K562 (cell line): ENCODE measurements at regions not wholly inside any gene's neighbourhood (a gene's known extent, or its start where the extent isn't known, plus 50 kb on each side); places are given as distances from the start of the nearest gene placed in this dataset.

Experiments
- ATAC-seq: fragments of 200-7000 bp; cut with Tn5 transposase; 3 replicates; pipeline ENCODE4 v1.9.1; 2020; ENCODE audit warnings: moderate library complexity
- BruUV-seq: library from RNA; stranded (reverse); fragments of 400-500 nt; replicated peaks from 2 replicates; lab custom pipeline; 2021; lab: Mats Ljungman, UMichigan
- CTCF ChIA-PET: fragments of 300-600 bp; formaldehyde crosslinking; extraction: SDS; loops from one replicate; lab custom pipeline; 2021; ENCODE audit warnings: low intra/inter-chr PET ratio; lab: Yijun Ruan, JAX
- POLR2A ChIA-PET: fragments of 300-600, 350-650 bp; sonication (Branson Sonifier 250); formaldehyde crosslinking; extraction: SDS; loops from one replicate; lab custom pipeline; 2021; ENCODE audit warnings: antibody characterized with exemption, inconsistent platforms; lab: Yijun Ruan, JAX
- DNase-seq, 4 experiments: peaks; one replicate each; pipeline versions ENCODE4 v3.0.0 to v3.0.0-alpha.2; 2011 to 2018; ENCODE audit warnings: low spot score in 3 of 4, mixed read lengths in 3 of 4; ENCODE audit errors: extremely low read depth in 1 of 4
- FAIRE-seq: peaks from 2 replicates; lab custom pipeline; 2011; peaks lifted over from hg19 to GRCh38; lab: Jason Lieb, UNC
- H2AFZ ChIP-seq: 2 replicates; pipeline ENCODE4 v1.6.0; 2011; ENCODE audit warnings: low read depth, low read length, control low read depth, inconsistent platforms
- H3K27ac ChIP-seq: fragments of 200-600 bp; 3 replicates; pipeline ENCODE4 v1.8.0; 2011; ENCODE audit warnings: low read depth, mild to moderate bottlenecking, control low read depth, inconsistent platforms, low read length, moderate library complexity, mixed read lengths; ENCODE audit errors: extremely low read depth
- H3K27me3 ChIP-seq, 2 experiments: fragments of 300-600 bp in 1 of 2; 2 replicates in 1 of 2; 3 replicates in 1 of 2; pipeline versions ENCODE4 v1.6.0 to v1.8.0; 2011; ENCODE audit warnings: inconsistent platforms in 2 of 2, low read length in 2 of 2, mild to moderate bottlenecking in 1 of 2, mixed read lengths in 1 of 2, moderate library complexity in 1 of 2; ENCODE audit not compliant: control insufficient read depth in 2 of 2, insufficient read depth in 2 of 2
- H3K36me3 ChIP-seq: fragments of 300-600 bp; 3 replicates; pipeline ENCODE4 v1.8.0; 2011; ENCODE audit warnings: mild to moderate bottlenecking, low read length, inconsistent platforms; ENCODE audit not compliant: control insufficient read depth, insufficient read depth
- H3K4me1 ChIP-seq, 2 experiments: fragments of 200-600 bp in 1 of 2; replicated peaks in 1 of 2; 2 replicates in 1 of 2; 3 replicates in 1 of 2; pipeline versions ENCODE4 v1.5.1 to v1.8.0; 2011; ENCODE audit warnings: inconsistent platforms in 2 of 2, low read length in 2 of 2, mild to moderate bottlenecking in 1 of 2, mixed read lengths in 1 of 2, moderate library complexity in 1 of 2; ENCODE audit not compliant: control insufficient read depth in 2 of 2, insufficient read depth in 2 of 2
- H3K4me2 ChIP-seq: 2 replicates; pipeline ENCODE4 v1.6.1; 2011; ENCODE audit warnings: low read length, control low read depth, inconsistent platforms, mixed read lengths; ENCODE audit not compliant: insufficient read depth
- H3K4me3 ChIP-seq: fragments of 200-600 bp; sonication (generic), shearing (Covaris generic); 2 replicates; pipeline ENCODE4 v1.5.1; 2016; ENCODE audit warnings: control low read depth, inconsistent platforms
- H3K79me2 ChIP-seq: fragments of 200-600 bp; 3 replicates; pipeline ENCODE4 v1.8.0; 2011; ENCODE audit warnings: low read length, inconsistent platforms; ENCODE audit not compliant: control insufficient read depth, insufficient read depth
- H3K9ac ChIP-seq, 2 experiments: 2 replicates each; pipeline versions ENCODE4 v1.6.0 to v1.6.1; 2011; ENCODE audit warnings: low read depth in 2 of 2, low read length in 2 of 2, control low read depth in 1 of 2, inconsistent platforms in 1 of 2, mild to moderate bottlenecking in 1 of 2, mixed read lengths in 1 of 2; ENCODE audit not compliant: insufficient read depth in 1 of 2
- H3K9me1 ChIP-seq: one replicate; pipeline ENCODE4 v1.6.0; 2011; ENCODE audit warnings: inconsistent platforms, mild to moderate bottlenecking, low read length, moderate library complexity; ENCODE audit not compliant: control insufficient read depth, insufficient read depth
- H3K9me3 ChIP-seq: replicated peaks from 2 replicates; pipeline ENCODE4 v1.5.1; 2011; ENCODE audit warnings: low read depth, low read length, inconsistent platforms; ENCODE audit not compliant: control insufficient read depth, insufficient read depth
- H4K20me1 ChIP-seq: replicated peaks from 2 replicates; pipeline ENCODE4 v1.6.1; 2011; ENCODE audit warnings: low read length, inconsistent platforms, mixed read lengths; ENCODE audit not compliant: control insufficient read depth, insufficient read depth
- ASH1L ChIP-seq: fragments of 450-650 bp; IDR thresholded peaks from 2 replicates; pipeline ENCODE4 v1.6.1; 2018; ENCODE audit warnings: borderline replicate concordance, mild to moderate bottlenecking, low read depth; ENCODE audit not compliant: partially characterized antibody
- ESRRA ChIP-seq: fragments of 450-650 bp; IDR thresholded peaks from 2 replicates; pipeline ENCODE4 v1.6.1; 2014; ENCODE audit warnings: low read depth, mild to moderate bottlenecking, moderate library complexity, borderline replicate concordance
- GATA2 ChIP-seq: sonication (generic); formaldehyde crosslinking; IDR thresholded peaks from 2 replicates; pipeline ENCODE4 v1.4.0; 2020; ENCODE audit warnings: mild to moderate bottlenecking, missing genetic modification reagents
- KLF13 ChIP-seq: fragments of 450-650 bp; IDR thresholded peaks from 2 replicates; pipeline ENCODE4 v1.6.1; 2016; ENCODE audit warnings: missing genetic modification characterization, low read depth, mild to moderate bottlenecking, missing compliant biosample characterization, moderate library complexity, borderline replicate concordance
- PML ChIP-seq: IDR thresholded peaks from 2 replicates; pipeline ENCODE4 v1.6.1; 2012; ENCODE audit warnings: low read length, inconsistent platforms
- ZC3H4 ChIP-seq: sonication (generic); formaldehyde crosslinking; IDR thresholded peaks from 2 replicates; pipeline ENCODE4 v1.9.0; 2021; ENCODE audit warnings: missing genetic modification reagents, borderline replicate concordance
- in situ Hi-C: fragments of 300-500 bp; cut with MboI; formaldehyde crosslinking; loops from 4 replicates; pipeline ENCODE4 v1.15.0; 2018; ENCODE audit warnings: inconsistent platforms, mixed read lengths
- intact Hi-C: fragments of 100-400 bp; cut with micrococcal nuclease; formaldehyde crosslinking; loops from 2 replicates; pipeline ENCODE4 v1.14.2; 2022
- TF ChIP-seq, protein P1 (sequence below): fragments of 450-650 bp; IDR thresholded peaks from 2 replicates; pipeline ENCODE4 v1.6.1; 2017; ENCODE audit warnings: mild to moderate bottlenecking, moderate library complexity
- TF ChIP-seq, protein P2 (sequence below): fragments of 450-650 bp; formaldehyde crosslinking; IDR thresholded peaks from 2 replicates; pipeline ENCODE4 v1.4.0; 2020; ENCODE audit warnings: mild to moderate bottlenecking, mixed read lengths

DNA sequence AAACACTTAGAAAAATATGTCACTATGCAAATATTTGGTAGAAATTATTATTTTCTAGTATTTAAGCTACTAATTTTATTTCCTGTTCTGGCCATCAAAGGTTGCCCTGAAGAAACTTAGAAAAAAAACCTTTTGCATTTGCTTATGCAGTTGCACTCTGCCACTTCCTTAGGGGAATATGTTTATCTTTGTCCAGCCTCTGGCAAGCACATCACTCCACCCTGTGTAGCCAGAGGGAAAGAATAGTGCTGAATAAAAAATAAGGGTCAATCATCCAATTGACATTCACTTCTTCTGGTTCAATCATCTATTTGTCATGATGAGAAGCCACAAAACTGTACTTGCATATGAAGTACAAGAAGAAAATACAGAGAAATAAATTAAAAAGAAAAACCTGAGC is 72.8 kb downstream of the CETN3 start:
- no TSS peak for BruUV-seq

More for the DNA sequence above, 72.8 kb downstream of the CETN3 start:
- H3K27me3 ChIP-seq, result no peaks in the 10 kb centered on the region; a peak in 1 of 5 replicates
- H4K20me1 ChIP-seq, result no peaks in the 10 kb centered on the region
- TF ChIP-seq ZC3H4 (CRISPR knock-in tag) (no peak), KLF13 (tag) (no peak), ASH1L (no peak), PML (no peak), ESRRA (no peak), GATA2 (CRISPR knock-in tag) (no peak)
- TF ChIP-seq, protein P1, sequence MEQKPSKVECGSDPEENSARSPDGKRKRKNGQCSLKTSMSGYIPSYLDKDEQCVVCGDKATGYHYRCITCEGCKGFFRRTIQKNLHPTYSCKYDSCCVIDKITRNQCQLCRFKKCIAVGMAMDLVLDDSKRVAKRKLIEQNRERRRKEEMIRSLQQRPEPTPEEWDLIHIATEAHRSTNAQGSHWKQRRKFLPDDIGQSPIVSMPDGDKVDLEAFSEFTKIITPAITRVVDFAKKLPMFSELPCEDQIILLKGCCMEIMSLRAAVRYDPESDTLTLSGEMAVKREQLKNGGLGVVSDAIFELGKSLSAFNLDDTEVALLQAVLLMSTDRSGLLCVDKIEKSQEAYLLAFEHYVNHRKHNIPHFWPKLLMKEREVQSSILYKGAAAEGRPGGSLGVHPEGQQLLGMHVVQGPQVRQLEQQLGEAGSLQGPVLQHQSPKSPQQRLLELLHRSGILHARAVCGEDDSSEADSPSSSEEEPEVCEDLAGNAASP, result no peak
- TF ChIP-seq, protein P2, sequence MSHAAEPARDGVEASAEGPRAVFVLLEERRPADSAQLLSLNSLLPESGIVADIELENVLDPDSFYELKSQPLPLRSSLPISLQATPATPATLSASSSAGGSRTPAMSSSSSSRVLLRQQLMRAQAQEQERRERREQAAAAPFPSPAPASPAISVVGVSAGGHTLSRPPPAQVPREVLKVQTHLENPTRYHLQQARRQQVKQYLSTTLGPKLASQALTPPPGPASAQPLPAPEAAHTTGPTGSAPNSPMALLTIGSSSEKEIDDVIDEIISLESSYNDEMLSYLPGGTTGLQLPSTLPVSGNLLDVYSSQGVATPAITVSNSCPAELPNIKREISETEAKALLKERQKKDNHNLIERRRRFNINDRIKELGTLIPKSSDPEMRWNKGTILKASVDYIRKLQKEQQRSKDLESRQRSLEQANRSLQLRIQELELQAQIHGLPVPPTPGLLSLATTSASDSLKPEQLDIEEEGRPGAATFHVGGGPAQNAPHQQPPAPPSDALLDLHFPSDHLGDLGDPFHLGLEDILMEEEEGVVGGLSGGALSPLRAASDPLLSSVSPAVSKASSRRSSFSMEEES (CRISPR knock-in tag), result no peak
- no peaks in the 10 kb centered on the region for H3K79me2 ChIP-seq
- H3K4me1 ChIP-seq, result no peaks in the 10 kb centered on the region
- DNase-seq (no peak), ATAC-seq (no peak), FAIRE-seq (no peak)
- H3K4me2 ChIP-seq, result no peak overlapping the region
- no peak overlapping the region for H3K27ac ChIP-seq
- no peak overlapping the region for H3K4me3 ChIP-seq
- no peaks in the 10 kb centered on the region for H3K36me3 ChIP-seq
- ChIA-PET POLR2A (no interaction called here), CTCF (no interaction called here)
- H2AFZ ChIP-seq, result no peak overlapping the region
- in situ Hi-C loops (no loop called here), intact Hi-C loops (no loop called here)
- H3K9me3 ChIP-seq, result no peaks in the 10 kb centered on the region
- H3K9me1 ChIP-seq, result no peaks in the 10 kb centered on the region
- no peak overlapping the region for H3K9ac ChIP-seq
